ENCODE measurements at regions not wholly inside any gene's neighbourhood (a gene's known extent, or its start where the extent isn't known, plus 50 kb on each side); places are given as distances from the start of the nearest gene placed in this dataset.

- TF ChIP-seq SIN3A (IDR thresholded peaks at IDR 0.05; ENCODE audit: borderline replicate concordance, insufficient read depth, low read depth, low read length) (no peak), CTCF (IDR thresholded peaks at IDR 0.05) (no peak), REST (IDR thresholded peaks at IDR 0.05; ENCODE audit: insufficient read depth in 1 of 2, low read depth in 2 of 2, low read length in 1 of 2) (peak in 1 of 2 experiments; percentile 57; a peak in 1 of 4 replicates), POLR2AphosphoS5 (IDR thresholded peaks at IDR 0.05; ENCODE audit: low read depth, low read length) (no peak)
These were observed 183.3 kb upstream of the LMO3 start for GRCh38 chr12:16789204-16789790.

All from Panc1 (cell line).